Fibroblast of lung (primary cell): ENCODE measurements at regions not wholly inside any gene's neighbourhood (a gene's known extent, or its start where the extent isn't known, plus 50 kb on each side); places are given as distances from the start of the nearest gene placed in this dataset.

ENCODE experiments used
- DNase-seq, 2 donors: peaks; one replicate each; pipeline versions ENCODE4 v3.0.0 to v3.0.0-alpha.2; 2010; ENCODE audit warnings: low read depth in 2 of 2
- H2AFZ ChIP-seq: 2 replicates; pipeline ENCODE4 v1.5.1; 2012; ENCODE audit warnings: low read length, control low read depth, inconsistent platforms
- H3K27ac ChIP-seq: 2 replicates; pipeline ENCODE4 v1.5.1; 2011; ENCODE audit warnings: low read length, control low read depth; ENCODE audit not compliant: insufficient read depth
- H3K27me3 ChIP-seq: 2 replicates; pipeline ENCODE4 v1.5.1; 2011; ENCODE audit warnings: mild to moderate bottlenecking, low read length; ENCODE audit not compliant: control insufficient read depth, insufficient read depth
- H3K36me3 ChIP-seq: 2 replicates; pipeline ENCODE4 v1.5.1; 2011; ENCODE audit warnings: low read length; ENCODE audit not compliant: control insufficient read depth, insufficient read depth
- H3K4me1 ChIP-seq: 2 replicates; pipeline ENCODE4 v1.5.1; 2011; ENCODE audit warnings: low read length; ENCODE audit not compliant: control insufficient read depth, insufficient read depth; ENCODE audit errors: extremely low read depth
- H3K4me2 ChIP-seq: 2 replicates; pipeline ENCODE4 v1.5.1; 2011; ENCODE audit warnings: low read length, control low read depth; ENCODE audit not compliant: insufficient read depth; ENCODE audit errors: extremely low read depth
- H3K4me3 ChIP-seq, 4 experiments: fragments of 200-600 bp in 1 of 4; sonication (generic) in 1 of 4; replicated peaks in 1 of 4; 2 replicates each; pipeline ENCODE4 v1.5.1; 2011 to 2016; ENCODE audit warnings: low read length in 4 of 4, low read depth in 3 of 4, mild to moderate bottlenecking in 3 of 4, control low read depth in 2 of 4, inconsistent platforms in 1 of 4, mixed read lengths in 1 of 4; ENCODE audit not compliant: insufficient read depth in 1 of 4; ENCODE audit errors: control extremely low read depth in 1 of 4
- H3K79me2 ChIP-seq: 2 replicates; pipeline ENCODE4 v1.5.1; 2012; ENCODE audit warnings: mild to moderate bottlenecking, low read length, inconsistent platforms; ENCODE audit not compliant: control insufficient read depth, insufficient read depth
- H3K9ac ChIP-seq: 2 replicates; pipeline ENCODE4 v1.5.1; 2011; ENCODE audit warnings: mild to moderate bottlenecking, low read length, control low read depth; ENCODE audit not compliant: insufficient read depth
- H3K9me3 ChIP-seq: 2 replicates; pipeline ENCODE4 v1.5.1; 2012; ENCODE audit warnings: low read depth, low read length; ENCODE audit not compliant: control insufficient read depth, insufficient read depth
- H4K20me1 ChIP-seq: 2 replicates; pipeline ENCODE4 v1.5.1; 2011; ENCODE audit warnings: low read length; ENCODE audit not compliant: control insufficient read depth, insufficient read depth; ENCODE audit errors: extremely low read depth
- CTCF ChIP-seq, 2 donors: IDR thresholded peaks in 1 of 2; conservative IDR thresholded peaks in 1 of 2; 1 replicate in 1 of 2; 2 replicates in 1 of 2; pipeline ENCODE4 v1.5.1; 2011 to 2012; ENCODE audit warnings: low read length in 2 of 2, control low read depth in 1 of 2, inconsistent platforms in 1 of 2, low read depth in 1 of 2, mild to moderate bottlenecking in 1 of 2
- EZH2 ChIP-seq: IDR thresholded peaks from 2 replicates; pipeline ENCODE4 v1.5.1; 2012; ENCODE audit warnings: low read length, control low read depth, mild to moderate bottlenecking; ENCODE audit errors: missing control alignments

- H3K9ac ChIP-seq: no peak overlapping the region
- H3K36me3 ChIP-seq: no peaks in the 10 kb centered on the region
- DNase-seq: no peak
- H2AFZ ChIP-seq: no peak overlapping the region
- no peaks in the 10 kb centered on the region for H3K4me1 ChIP-seq
- no peak overlapping the region for H3K4me3 ChIP-seq
- no peaks in the 10 kb centered on the region for H3K79me2 ChIP-seq
- no peak overlapping the region for H3K27ac ChIP-seq
- H3K4me2 ChIP-seq: no peak overlapping the region
- TF ChIP-seq EZH2 (no peak), CTCF (conservative IDR thresholded peaks at IDR 0.05 in 1 of 2, IDR thresholded peaks at IDR 0.05 in 1 of 2; ENCODE audit: low read depth in 1 of 2, low read length in 2 of 2) (no peak)
- H4K20me1 ChIP-seq: no peaks in the 10 kb centered on the region
- no peaks in the 10 kb centered on the region for H3K27me3 ChIP-seq
- no peaks in the 10 kb centered on the region for H3K9me3 ChIP-seq
Measured at GRCh38 chr20:57025261-57025660, 241.2 kb downstream of the BMP7 start.

DNA sequence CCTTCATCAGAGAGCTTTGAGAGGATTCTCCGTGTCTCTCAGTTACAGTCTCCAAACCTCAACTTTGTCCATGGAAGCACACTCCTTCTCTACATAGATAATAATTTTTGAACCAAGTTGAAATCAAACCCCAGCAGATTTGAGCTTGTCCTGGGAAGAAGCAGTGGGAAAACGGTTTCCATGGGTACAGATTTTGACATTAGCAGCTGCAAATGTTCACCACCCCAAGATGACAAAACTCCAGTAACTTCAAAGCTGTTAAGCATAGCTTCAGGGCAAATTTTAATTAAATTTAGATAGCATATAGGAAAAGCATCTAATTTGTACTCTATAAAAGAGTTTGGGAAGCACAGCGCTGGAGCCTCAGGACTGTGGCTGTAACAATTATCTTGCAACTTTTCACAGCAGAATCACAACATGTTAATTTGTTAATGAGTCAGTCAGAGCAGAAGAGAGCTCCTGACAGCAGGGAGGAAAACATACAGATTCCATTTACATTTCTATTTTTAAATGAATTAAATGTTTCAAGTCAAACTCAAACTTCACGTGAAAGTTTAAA is 240.7 kb downstream of the BMP7 start:
- no peak overlapping the region for H3K4me2 ChIP-seq
- no peak for DNase-seq
- TF ChIP-seq EZH2: no peak
- no peak for TF ChIP-seq CTCF (conservative IDR thresholded peaks at IDR 0.05 in 1 of 2, IDR thresholded peaks at IDR 0.05 in 1 of 2; ENCODE audit: low read depth in 1 of 2, low read length in 2 of 2)
- H3K9me3 ChIP-seq: no peaks in the 10 kb centered on the region
- H2AFZ ChIP-seq: no peak overlapping the region
- H3K4me1 ChIP-seq: no peaks in the 10 kb centered on the region
- H3K4me3 ChIP-seq: no peak overlapping the region
- no peaks in the 10 kb centered on the region for H3K27me3 ChIP-seq
- H3K79me2 ChIP-seq: no peaks in the 10 kb centered on the region
- H3K27ac ChIP-seq: no peak overlapping the region
- no peak overlapping the region for H3K9ac ChIP-seq
- H4K20me1 ChIP-seq: no peaks in the 10 kb centered on the region
- no peaks in the 10 kb centered on the region for H3K36me3 ChIP-seq

DNA sequence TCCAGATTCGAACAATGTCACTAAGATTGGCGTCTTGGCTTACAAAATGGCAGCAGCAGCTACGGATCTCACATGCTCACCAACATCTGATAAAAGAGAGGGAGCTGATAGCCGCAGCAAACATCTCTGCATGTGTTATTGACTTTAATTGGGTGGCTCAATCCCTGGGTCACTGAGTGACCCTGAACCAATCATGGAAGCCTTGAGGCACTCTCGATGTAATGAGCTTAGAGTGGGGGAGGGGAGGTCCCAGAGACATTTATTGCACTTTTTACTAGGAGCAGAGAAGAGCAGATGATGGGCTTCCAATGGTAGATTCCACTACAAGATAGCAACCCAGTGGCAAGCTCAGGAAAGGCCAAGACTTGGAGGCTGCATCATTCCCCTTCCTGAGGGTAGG is 238.7 kb downstream of the BMP7 start:
- Histone ChIP-seq H2AFZ (no peak overlapping the region), H3K9me3 (no peaks in the 10 kb centered on the region), H3K27me3 (no peaks in the 10 kb centered on the region), H3K4me1 (no peaks in the 10 kb centered on the region), H3K36me3 (no peaks in the 10 kb centered on the region), H4K20me1 (no peaks in the 10 kb centered on the region), H3K9ac (no peak overlapping the region), H3K27ac (no peak overlapping the region), H3K4me2 (no peak overlapping the region), H3K4me3 (no peak overlapping the region), H3K79me2 (no peaks in the 10 kb centered on the region)
- DNase-seq: no peak
- TF ChIP-seq EZH2: no peak
- no peak for TF ChIP-seq CTCF (conservative IDR thresholded peaks at IDR 0.05 in 1 of 2, IDR thresholded peaks at IDR 0.05 in 1 of 2; ENCODE audit: low read depth in 1 of 2, low read length in 2 of 2)
